Stimulated activated CD4-positive, alpha-beta T cell treated with anti-CD3 and anti-CD28 coated beads, TNF-alpha, amount 100 ng/mL, for 48 hours (primary cell): ENCODE measurements at regions not wholly inside any gene's neighbourhood (a gene's known extent, or its start where the extent isn't known, plus 50 kb on each side); places are given as distances from the start of the nearest gene placed in this dataset.
"Not testable (repeated sequence)": the region's sequence is repeated elsewhere in the genome, so short reads cannot be mapped to it uniquely, and the experiment has no call there.

Source experiments
- DNase-seq, 3 donors: peaks; one replicate each; pipeline ENCODE4 v3.0.0-alpha.2; 2020; ENCODE audit warnings: low read depth in 3 of 3

GRCh38 chr2:209049608-209050007, 374.2 kb upstream of the MAP2 start:
- DNase-seq = no peak

DNA sequence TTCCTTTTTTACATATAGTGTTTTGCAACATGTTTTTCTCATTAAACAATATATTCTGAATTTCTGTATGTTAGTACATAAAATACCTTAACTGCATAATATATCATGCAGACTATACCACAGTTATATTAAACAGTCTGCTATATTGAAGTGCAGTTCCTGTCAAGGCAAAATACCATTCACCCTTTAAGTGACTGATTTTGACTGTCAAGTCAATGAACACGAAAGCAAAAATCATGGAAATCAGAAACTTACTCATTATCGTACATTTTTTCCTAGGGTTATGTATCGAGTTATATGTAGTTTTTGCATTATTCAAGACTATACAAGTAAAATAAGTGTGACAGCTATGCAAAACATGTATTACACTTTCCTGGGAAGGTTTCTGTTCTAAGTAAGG, 361.6 kb upstream of the MAP2 start:
- no peak for DNase-seq

DNA sequence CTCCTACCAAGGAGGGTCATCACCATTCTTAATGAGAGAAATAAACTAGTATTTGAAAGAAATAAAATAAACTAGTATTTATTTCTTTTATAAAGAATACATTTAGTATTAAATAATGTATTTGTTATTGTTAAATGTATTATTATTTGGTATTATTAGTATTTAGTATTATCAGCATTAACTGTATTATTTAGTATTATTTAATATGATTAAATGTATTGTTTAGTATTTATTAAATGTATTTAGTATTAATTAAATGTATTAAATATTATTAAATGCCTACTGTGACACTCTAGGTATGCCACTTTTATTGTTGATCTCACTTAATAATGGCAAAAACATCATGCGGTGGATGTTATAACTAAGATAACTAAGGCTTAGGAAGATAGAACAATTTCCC, 353.6 kb upstream of the MAP2 start:
- DNase-seq = no peak

DNA sequence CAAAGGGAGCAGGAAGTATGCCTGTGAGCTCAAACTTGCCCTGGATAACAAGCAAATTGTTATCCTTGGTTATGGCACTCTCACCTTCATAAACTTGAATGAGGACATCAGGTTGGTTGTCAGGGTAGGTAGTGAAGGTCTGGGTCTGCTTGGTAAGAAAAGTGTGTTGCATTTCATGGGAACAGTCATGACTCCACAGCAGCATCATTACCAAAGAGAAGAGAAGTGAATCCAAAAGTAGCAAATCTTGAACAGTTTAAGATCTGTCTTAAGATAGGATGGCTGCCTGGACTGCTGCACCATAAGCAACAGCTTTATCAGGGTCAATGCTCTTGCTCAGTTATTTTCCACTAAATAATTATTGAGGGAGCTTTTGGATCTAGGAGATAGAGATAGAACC, 350.7 kb upstream of the MAP2 start:
- DNase-seq = no peak

DNA sequence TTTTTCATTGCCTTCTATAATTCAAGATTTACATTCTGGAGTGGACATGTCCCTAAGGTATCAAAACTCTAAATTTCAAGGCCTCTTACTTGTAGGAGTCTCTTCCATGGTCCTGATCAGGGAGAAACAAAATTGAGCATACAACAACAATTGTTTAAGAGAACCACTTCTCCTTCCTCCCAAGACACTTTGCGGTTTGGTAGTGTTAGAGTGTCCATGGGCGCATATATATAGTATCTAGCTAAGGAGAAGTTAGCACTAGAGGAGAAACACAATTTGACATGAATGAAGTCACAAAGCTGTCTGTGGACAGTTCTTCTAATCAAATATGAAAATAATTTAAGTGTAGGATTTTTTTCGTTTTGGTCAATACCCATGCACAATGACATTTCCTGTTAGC, 349.1 kb upstream of the MAP2 start:
- no peak for DNase-seq

- no peak for DNase-seq
These were observed 347.7 kb upstream of the MAP2 start for GRCh38 chr2:209076151-209076550.

- DNase-seq = no peak
These were observed 337.1 kb upstream of the MAP2 start for GRCh38 chr2:209086761-209087160.

- no peak for DNase-seq
These were observed 332.8 kb upstream of the MAP2 start for GRCh38 chr2:209091056-209091455.

DNA sequence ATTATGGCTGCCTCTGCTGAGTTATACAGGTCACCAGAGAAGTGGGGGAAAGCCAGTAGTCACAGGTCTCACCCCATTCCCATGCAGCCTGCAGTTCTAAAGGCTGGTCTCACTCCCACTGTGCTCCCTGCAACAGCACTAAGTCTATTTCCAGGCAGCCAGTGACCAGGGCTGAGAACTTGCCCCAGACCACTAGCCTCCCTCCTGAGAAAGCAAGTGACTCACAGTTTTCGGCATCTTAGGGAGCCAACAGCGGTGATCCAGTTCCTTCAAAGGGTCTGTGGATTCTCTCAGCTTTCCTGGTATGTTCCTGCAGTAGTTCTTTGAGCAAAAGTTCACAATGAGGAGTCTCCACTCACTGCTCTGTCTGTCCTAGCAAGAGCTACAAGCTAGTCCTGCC, 329.6 kb upstream of the MAP2 start:
- DNase-seq = no peak

- DNase-seq = no peak
These were observed 328.4 kb upstream of the MAP2 start for GRCh38 chr2:209095432-209095831.

DNA sequence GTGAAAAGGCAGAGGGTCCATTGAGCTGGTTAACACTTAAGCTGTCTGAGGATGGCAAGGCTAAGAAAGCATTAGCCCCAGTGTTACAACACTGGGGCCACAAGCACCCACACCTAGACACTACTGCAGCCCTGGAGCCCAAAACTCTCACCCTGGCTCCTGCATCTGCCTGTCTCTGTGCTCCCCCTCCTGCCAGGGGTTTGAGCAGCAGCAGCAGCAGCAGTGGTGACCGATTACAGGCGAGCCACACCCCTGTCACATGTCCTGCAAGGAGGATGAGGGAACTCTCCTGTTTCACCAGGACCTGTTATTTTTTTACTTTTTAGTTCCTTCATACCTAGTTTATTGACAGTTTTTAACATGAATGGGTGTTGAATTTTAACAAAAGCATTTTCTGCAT, 326.7 kb upstream of the MAP2 start:
- no peak for DNase-seq

DNA sequence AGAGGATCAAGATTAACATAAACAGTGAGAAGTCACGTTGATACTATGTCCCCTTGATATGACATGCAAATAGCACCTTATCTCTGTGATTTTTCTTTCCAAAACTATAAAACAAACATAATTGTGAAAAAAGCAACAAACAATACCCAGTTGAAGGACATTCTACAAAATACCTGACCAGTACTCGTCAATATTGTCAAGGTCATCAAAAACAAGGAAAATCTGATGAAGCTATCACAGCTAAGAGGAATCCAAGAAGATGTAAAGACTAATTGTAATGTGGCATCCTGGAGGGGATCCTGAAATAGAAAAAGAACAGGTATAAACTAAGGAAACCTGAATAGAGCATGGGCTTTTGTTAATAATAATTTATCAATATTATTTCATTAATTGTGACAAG, 321.5 kb upstream of the MAP2 start:
- DNase-seq = no peak

DNA sequence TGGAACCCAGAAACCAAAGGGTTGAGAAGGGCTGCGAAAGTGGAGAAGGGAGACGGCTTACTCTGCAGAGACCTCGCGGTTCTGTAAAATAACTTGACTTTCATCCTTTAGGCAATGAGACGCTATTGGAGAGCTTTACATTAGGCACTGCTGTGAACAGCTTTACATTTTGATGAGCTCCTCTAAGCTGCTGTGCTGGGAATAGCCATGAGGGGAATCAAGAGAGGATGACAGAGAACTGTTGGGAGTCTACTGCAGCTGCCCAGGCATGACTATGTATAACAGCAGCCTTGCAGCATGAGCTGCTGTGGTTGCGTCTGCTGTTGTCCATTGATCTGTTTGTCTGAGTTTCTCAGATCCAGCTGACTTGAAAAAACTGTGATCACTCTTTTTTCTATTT, 310.8 kb upstream of the MAP2 start:
- no peak for DNase-seq

GRCh38 chr2:209114588-209115240, 309.1 kb upstream of the MAP2 start:
- no peak for DNase-seq

DNA sequence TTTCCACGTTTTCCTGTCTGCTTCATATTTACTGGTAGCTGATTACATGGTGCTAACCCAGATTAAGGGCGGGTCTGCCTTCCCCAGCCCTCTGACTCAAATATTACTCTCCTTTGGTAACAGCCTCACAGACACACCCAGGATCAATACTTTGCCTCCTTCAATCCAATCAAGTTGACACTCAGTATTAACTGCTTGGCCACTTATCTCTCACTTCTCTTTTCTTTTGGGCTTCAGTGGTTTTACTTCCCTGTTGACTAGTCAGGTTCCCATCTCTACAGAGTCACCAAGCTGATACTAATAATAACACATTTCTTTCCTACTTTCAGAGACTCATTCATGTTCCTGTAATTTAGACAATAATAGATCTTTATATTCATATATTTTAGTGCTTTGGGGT, 302.2 kb upstream of the MAP2 start:
- no peak for DNase-seq

DNA sequence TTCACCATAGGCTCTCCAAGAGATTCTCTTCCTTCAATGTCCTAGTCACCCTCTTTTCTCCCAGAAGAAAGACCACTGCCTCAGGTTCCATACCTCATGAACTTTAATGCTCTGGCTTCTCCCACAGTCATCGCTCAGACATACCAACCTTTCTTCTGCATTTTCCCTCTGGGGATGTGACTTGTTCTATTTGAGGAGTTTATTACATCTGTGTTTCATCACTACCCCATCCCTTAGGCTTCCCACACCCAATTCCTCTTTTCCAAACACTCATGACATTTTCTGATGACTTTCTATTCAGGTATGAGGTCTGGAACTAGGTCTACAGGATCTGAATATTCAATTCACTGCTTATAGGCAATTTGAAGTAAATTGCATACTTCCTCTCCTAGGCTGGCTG, 298.6 kb upstream of the MAP2 start:
- DNase-seq = no peak

DNA sequence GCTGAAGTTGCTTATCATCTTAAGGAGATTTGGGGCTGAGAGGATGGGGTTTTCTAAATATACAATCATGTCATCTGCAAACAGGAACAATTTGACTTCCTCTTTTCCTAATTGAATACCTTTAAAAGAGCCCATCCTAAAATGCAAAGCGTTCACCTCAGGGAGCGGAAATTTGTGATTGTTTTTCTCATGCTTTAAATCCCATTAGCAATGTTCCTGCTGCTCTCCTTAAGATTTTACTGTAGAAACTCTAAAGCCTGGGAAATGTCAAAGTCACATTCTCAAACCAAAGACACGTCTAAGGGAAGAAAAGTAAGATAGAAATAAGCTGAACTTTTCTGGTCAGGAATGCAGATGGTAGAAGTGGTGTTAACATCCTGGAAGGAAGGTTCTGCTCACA, 285.8 kb upstream of the MAP2 start:
- no peak for DNase-seq

GRCh38 chr2:209141142-209141541, 282.7 kb upstream of the MAP2 start:
- DNase-seq = no peak

DNA sequence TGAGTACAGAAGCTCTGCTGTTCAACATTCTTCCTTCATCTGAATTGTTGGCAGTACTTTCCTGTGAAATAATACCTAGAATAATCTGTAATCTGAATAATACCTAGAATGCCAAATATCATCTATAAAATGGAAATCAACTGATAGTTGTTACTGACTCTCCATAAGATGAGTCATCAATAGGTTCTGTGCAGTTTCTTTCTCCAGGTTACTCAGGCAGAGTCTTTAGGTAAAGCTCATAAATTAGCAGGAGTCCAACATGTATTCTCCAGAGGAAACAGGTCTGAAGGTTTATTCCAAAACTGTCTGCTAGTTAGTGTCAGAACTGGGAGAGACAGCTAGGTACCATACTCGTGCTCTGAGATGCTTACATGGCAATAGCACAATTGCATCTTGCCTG, 282.0 kb upstream of the MAP2 start:
- no peak for DNase-seq

- DNase-seq = not testable (repeated sequence)
These were observed 278.6 kb upstream of the MAP2 start for GRCh38 chr2:209145220-209145691.

DNA sequence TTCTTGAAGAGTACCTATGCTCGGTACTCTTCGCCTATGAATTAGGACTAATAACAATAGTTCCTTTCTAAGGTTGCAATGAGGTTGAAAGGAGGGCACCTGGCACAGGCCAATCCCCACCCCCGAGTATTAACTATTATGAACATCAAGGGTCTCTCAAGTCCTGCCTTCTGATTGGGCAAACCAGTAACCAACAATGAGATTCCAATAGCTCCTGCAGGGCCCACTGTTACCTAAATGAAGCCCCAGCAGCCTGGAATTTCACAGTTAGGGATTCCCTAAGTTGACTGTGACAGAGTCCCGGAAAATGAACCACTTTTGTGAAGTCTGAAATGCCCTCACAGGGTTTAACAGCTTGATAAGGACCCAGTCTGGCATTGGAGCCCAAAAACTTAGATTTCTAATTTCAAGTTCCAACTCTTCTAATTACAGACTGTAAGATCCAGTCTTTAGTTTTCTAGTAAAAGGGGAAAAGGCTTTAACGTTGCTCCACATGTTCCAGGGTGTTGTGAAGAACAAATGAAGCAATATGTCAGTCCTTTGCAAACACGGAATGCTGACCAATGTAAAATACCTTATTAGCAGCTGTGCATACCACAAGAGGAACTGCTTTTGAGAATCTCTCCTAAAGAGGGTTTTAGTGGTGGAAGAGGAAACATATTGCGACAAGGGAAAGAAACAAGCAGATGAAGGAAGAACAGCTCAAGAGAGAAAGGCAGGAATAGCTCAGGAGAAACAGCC, 277.7 kb upstream of the MAP2 start:
- no peak for DNase-seq

DNA sequence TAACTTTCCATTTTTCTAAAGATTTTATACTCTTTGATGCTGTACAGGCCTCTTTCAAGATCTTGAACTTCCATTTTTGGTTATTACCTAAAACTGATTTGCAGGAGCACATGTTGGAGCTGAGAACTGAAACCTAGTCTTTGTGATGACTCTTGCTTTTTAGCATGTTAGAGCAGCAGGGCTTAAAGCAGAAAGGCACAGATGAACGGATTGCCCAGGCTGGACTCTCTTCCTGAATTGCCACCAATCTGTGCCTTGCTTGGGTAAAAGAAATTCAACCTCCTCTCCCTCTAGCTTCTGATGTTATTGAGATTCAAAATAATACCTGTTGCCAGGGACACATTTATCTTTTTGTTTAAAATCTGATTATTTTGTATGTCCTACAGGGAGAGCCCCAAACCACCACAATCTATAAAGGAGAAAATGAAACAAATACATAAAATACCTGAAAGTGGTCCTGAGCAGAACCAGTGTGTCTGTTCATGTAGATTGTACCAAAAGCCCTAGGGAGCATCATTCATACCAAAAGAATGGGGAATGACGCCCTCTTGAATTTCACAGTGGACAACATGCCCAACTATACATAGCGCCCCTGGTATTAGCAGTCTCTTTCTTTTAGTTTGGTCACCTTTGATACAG, 277.0 kb upstream of the MAP2 start:
- DNase-seq = no peak

GRCh38 chr2:209147981-209148380, 275.9 kb upstream of the MAP2 start:
- no peak for DNase-seq
